Endodermal cell (in vitro differentiated cells): ENCODE measurements at regions not wholly inside any gene's neighbourhood (a gene's known extent, or its start where the extent isn't known, plus 50 kb on each side); places are given as distances from the start of the nearest gene placed in this dataset.

Experiments
- DNase-seq: peaks from one replicate; pipeline ENCODE4 v3.0.0-alpha.2; 2017
- H3K27ac ChIP-seq: 2 replicates; pipeline ENCODE4 v1.5.1; 2013; ENCODE audit warnings: mild to moderate bottlenecking, low read depth, low read length, moderate library complexity
- H3K27me3 ChIP-seq: 2 replicates; pipeline ENCODE4 v1.6.1; 2013; ENCODE audit warnings: mild to moderate bottlenecking, low read length, moderate library complexity; ENCODE audit not compliant: insufficient read depth, control insufficient read depth, poor library complexity, severe bottlenecking
- H3K36me3 ChIP-seq: 2 replicates; pipeline ENCODE4 v1.7.0; 2013; ENCODE audit warnings: mild to moderate bottlenecking, low read length, moderate library complexity; ENCODE audit not compliant: control insufficient read depth, insufficient read depth
- H3K4me1 ChIP-seq: one replicate; pipeline ENCODE4 v1.7.0; 2013; ENCODE audit warnings: low read length; ENCODE audit not compliant: control insufficient read depth, insufficient read depth
- H3K4me3 ChIP-seq: 2 replicates; pipeline ENCODE4 v1.5.1; 2013; ENCODE audit warnings: mild to moderate bottlenecking, low read length, moderate library complexity
- H3K9ac ChIP-seq: 2 replicates; pipeline ENCODE4 v1.6.1; 2013; ENCODE audit warnings: mild to moderate bottlenecking, low read length, moderate library complexity; ENCODE audit not compliant: poor library complexity, severe bottlenecking; ENCODE audit errors: extremely low read depth
- H3K9me3 ChIP-seq: 2 replicates; pipeline ENCODE4 v1.6.1; 2013; ENCODE audit warnings: mild to moderate bottlenecking, low read length, moderate library complexity; ENCODE audit not compliant: control insufficient read depth
- H3K27ac Mint-ChIP-seq: 2 replicates; pipeline ENCODE4 v1.8.0; 2020; ENCODE audit warnings: mixed read lengths
- H3K27me3 Mint-ChIP-seq: 2 replicates; pipeline ENCODE4 v1.8.0; 2021; ENCODE audit warnings: mild to moderate bottlenecking, mixed read lengths; ENCODE audit not compliant: insufficient read depth
- H3K36me3 Mint-ChIP-seq: 2 replicates; pipeline ENCODE4 v1.8.0; 2020; ENCODE audit warnings: low read depth, mixed read lengths
- H3K4me1 Mint-ChIP-seq: 2 replicates; pipeline ENCODE4 v1.8.0; 2020; ENCODE audit warnings: mixed read lengths
- H3K4me3 Mint-ChIP-seq: 2 replicates; pipeline ENCODE4 v1.8.0; 2020; ENCODE audit warnings: mild to moderate bottlenecking, moderate library complexity, mixed read lengths
- H3K9me3 Mint-ChIP-seq: 2 replicates; pipeline ENCODE4 v1.8.0; 2020; ENCODE audit warnings: mild to moderate bottlenecking, mixed read lengths
- CTCF ChIP-seq: fragments of 200-600 bp; sonication (generic); conservative IDR thresholded peaks from 2 replicates; pipeline ENCODE4 v1.5.0; 2021; ENCODE audit warnings: antibody characterized with exemption, mild to moderate bottlenecking
- WGBS, 2 experiments: methylation state at CpG; one replicate each; pipeline versions ENCODE4 v1.1.5 to v1.1.7; 2013; ENCODE audit warnings: missing lambda C conversion rate in 2 of 2, mixed read lengths in 1 of 2; ENCODE audit not compliant: insufficient coverage in 1 of 2, insufficient read length in 1 of 2; 5-methylcytosine and 5-hydroxymethylcytosine counted together

- H3K4me3 ChIP-seq: no peak overlapping the region
- no peaks in the 10 kb centered on the region for H3K36me3 ChIP-seq
- no peak overlapping the region for H3K27ac ChIP-seq
- H3K27me3 ChIP-seq: peaks cover 81% of the 10 kb centered on the region
- Mint-ChIP-seq H3K27me3 (peaks cover 97% of the 10 kb centered on the region), H3K4me1 (peaks cover 6% of the 10 kb centered on the region), H3K9me3 (no peaks in the 10 kb centered on the region), H3K4me3 (no peak overlapping the region), H3K27ac (no peak overlapping the region), H3K36me3 (no peaks in the 10 kb centered on the region)
- H3K9ac ChIP-seq: no peak overlapping the region
- WGBS, 2 experiments: 82 to 86% methylated on average over 8 to 18 of the region's 18 CpGs
- peaks cover 5% of the 10 kb centered on the region for H3K4me1 ChIP-seq
- TF ChIP-seq CTCF: no peak
- no peaks in the 10 kb centered on the region for H3K9me3 ChIP-seq
- DNase-seq: peak; percentile 45
These were observed 262.9 kb upstream of the SDK2 start for GRCh38 chr17:73906896-73907870.

- H3K4me3 ChIP-seq: no peak overlapping the region
- peaks cover 69% of the 10 kb centered on the region for H3K27me3 ChIP-seq
- H3K27me3 Mint-ChIP-seq: peaks cover 96% of the 10 kb centered on the region
- no peak for TF ChIP-seq CTCF
- H3K4me1 Mint-ChIP-seq: no peaks in the 10 kb centered on the region
- no peaks in the 10 kb centered on the region for H3K36me3 Mint-ChIP-seq
- DNase-seq: no peak
- no peaks in the 10 kb centered on the region for H3K4me1 ChIP-seq
- no peaks in the 10 kb centered on the region for H3K9me3 ChIP-seq
- no peak overlapping the region for H3K4me3 Mint-ChIP-seq
- WGBS, 2 experiments: 91 to 100% methylated on average over 5 to 7 of the region's 7 CpGs
- H3K9me3 Mint-ChIP-seq: no peaks in the 10 kb centered on the region
- no peaks in the 10 kb centered on the region for H3K36me3 ChIP-seq
- H3K27ac ChIP-seq: no peak overlapping the region
- no peak overlapping the region for H3K9ac ChIP-seq
- H3K27ac Mint-ChIP-seq: no peak overlapping the region
These were observed 264.9 kb upstream of the SDK2 start for GRCh38 chr17:73909186-73909585.

GRCh38 chr17:73910206-73910605 lies 266.0 kb upstream of the SDK2 start:
- Mint-ChIP-seq H3K36me3 (no peaks in the 10 kb centered on the region), H3K9me3 (peaks cover 3% of the 10 kb centered on the region), H3K4me1 (no peaks in the 10 kb centered on the region), H3K27ac (no peak overlapping the region), H3K4me3 (no peak overlapping the region), H3K27me3 (peaks cover 94% of the 10 kb centered on the region)
- Histone ChIP-seq H3K27ac (no peak overlapping the region), H3K36me3 (no peaks in the 10 kb centered on the region), H3K27me3 (peaks cover 61% of the 10 kb centered on the region), H3K9me3 (no peaks in the 10 kb centered on the region), H3K9ac (no peak overlapping the region), H3K4me3 (no peak overlapping the region), H3K4me1 (no peaks in the 10 kb centered on the region)
- TF ChIP-seq CTCF: no peak
- 84 to 96% methylated on average over 4 of the region's 4 CpGs for WGBS, 2 experiments
- DNase-seq: peak; percentile 30
